SU-DHL-6 (cell line): ENCODE measurements at regions not wholly inside any gene's neighbourhood (a gene's known extent, or its start where the extent isn't known, plus 50 kb on each side); places are given as distances from the start of the nearest gene placed in this dataset.

ENCODE experiments used
- H2AFZ ChIP-seq: fragments of 200-600 bp; sonication (generic); 2 replicates; pipeline ENCODE4 v1.6.1; 2014; ENCODE audit warnings: low read depth, mild to moderate bottlenecking, moderate library complexity, mixed read lengths, antibody characterized with exemption, low read length; ENCODE audit not compliant: severe bottlenecking
- H3F3A ChIP-seq: fragments of 200-600 bp; shearing (Covaris generic); 2 replicates; pipeline ENCODE4 v1.6.0; 2016; ENCODE audit warnings: antibody characterized with exemption, mild to moderate bottlenecking; ENCODE audit not compliant: insufficient read depth
- H3K27ac ChIP-seq: fragments of 200-600 bp; sonication (generic); 2 replicates; pipeline ENCODE4 v1.5.1; 2016; ENCODE audit warnings: low read depth, mild to moderate bottlenecking, low read length, moderate library complexity, mixed read lengths
- H3K27me3 ChIP-seq: fragments of 200-600 bp; sonication (generic), shearing (Covaris generic); 2 replicates; pipeline ENCODE4 v1.6.0; 2014; ENCODE audit warnings: mild to moderate bottlenecking, low read length
- H3K36me3 ChIP-seq: fragments of 200-600 bp; sonication (generic); 2 replicates; pipeline ENCODE4 v1.6.1; 2014; ENCODE audit warnings: mild to moderate bottlenecking, low read length, mixed read lengths
- H3K4me2 ChIP-seq: fragments of 300-600, 200-600 bp; shearing (Covaris generic), sonication (generic); 2 replicates; pipeline ENCODE4 v1.6.0; 2014; ENCODE audit warnings: low read length, low read depth, mild to moderate bottlenecking; ENCODE audit not compliant: poor library complexity, severe bottlenecking
- H3K4me3 ChIP-seq: fragments of 200-600 bp; sonication (generic); 2 replicates; pipeline ENCODE4 v1.5.1; 2014; ENCODE audit warnings: antibody characterized with exemption, low read length, mild to moderate bottlenecking, mixed read lengths; ENCODE audit not compliant: insufficient read depth, poor library complexity, severe bottlenecking
- H3K79me2 ChIP-seq: fragments of 200-600 bp; sonication (generic); 2 replicates; pipeline ENCODE4 v1.6.1; 2014; ENCODE audit warnings: mild to moderate bottlenecking, low read length, moderate library complexity; ENCODE audit not compliant: insufficient read depth
- H3K9ac ChIP-seq: fragments of 200-600 bp; sonication (generic); 2 replicates; pipeline ENCODE4 v1.7.0; 2014; ENCODE audit warnings: mild to moderate bottlenecking, low read length
- H3K9me2 ChIP-seq: fragments of 200-600 bp; sonication (generic); replicated peaks from 2 replicates; pipeline ENCODE4 v1.6.1; 2014; ENCODE audit warnings: low read length; ENCODE audit not compliant: insufficient read depth
- H3K9me3 ChIP-seq: fragments of 200-600 bp; sonication (generic); 2 replicates; pipeline ENCODE4 v1.6.1; 2014; ENCODE audit warnings: low read length, mixed read lengths; ENCODE audit not compliant: insufficient read depth
- H4K20me1 ChIP-seq: fragments of 200-600 bp; sonication (generic); 2 replicates; pipeline ENCODE4 v1.6.1; 2014; ENCODE audit warnings: low read depth, mild to moderate bottlenecking, antibody characterized with exemption, low read length, moderate library complexity, mixed read lengths
- EZH2phosphoT487 ChIP-seq: fragments of 200-600 bp; sonication (generic), shearing (Covaris generic); conservative IDR thresholded peaks from 2 replicates; pipeline ENCODE4 v1.6.1; 2018; ENCODE audit warnings: mild to moderate bottlenecking, antibody characterized with exemption, low read length, moderate library complexity, mixed read lengths
- TF ChIP-seq, protein P1 (sequence below): fragments of 200-600 bp; sonication (generic); IDR thresholded peaks from one replicate; pipeline ENCODE4 v1.5.1; 2017; ENCODE audit warnings: antibody characterized with exemption, mild to moderate bottlenecking, low read length, moderate library complexity; ENCODE audit not compliant: insufficient read depth, poor library complexity, severe bottlenecking

DNA sequence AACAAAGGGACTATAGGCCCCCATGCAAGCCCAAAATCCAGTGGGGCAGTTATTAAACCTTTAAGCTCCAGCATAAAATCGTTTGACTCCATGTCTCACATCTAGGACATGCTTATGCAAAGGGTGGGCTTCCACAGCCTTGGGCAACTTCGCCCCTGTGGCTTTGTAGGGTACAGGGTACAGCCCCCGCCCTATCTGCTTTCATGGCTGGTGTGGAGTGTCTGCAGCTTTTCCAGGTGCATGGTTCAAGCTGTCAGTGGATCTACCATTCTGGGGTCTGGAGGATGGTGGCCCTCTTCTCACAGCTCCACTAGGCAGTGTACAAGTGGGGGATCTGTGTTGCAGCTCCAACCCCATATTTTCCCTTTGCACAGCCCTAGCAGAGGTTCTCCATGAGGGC lies 559.8 kb upstream of the TECRL start:
- Histone ChIP-seq H3K79me2 (no peaks in the 10 kb centered on the region), H2AFZ (no peak overlapping the region), H3F3A (no peaks in the 10 kb centered on the region), H3K9ac (no peak overlapping the region), H3K9me2 (no peaks in the 10 kb centered on the region), H3K4me2 (no peak overlapping the region), H3K27me3 (no peaks in the 10 kb centered on the region), H3K36me3 (no peaks in the 10 kb centered on the region), H4K20me1 (no peaks in the 10 kb centered on the region), H3K27ac (no peak overlapping the region), H3K4me3 (no peak overlapping the region), H3K9me3 (no peaks in the 10 kb centered on the region)
- TF ChIP-seq, protein P1, sequence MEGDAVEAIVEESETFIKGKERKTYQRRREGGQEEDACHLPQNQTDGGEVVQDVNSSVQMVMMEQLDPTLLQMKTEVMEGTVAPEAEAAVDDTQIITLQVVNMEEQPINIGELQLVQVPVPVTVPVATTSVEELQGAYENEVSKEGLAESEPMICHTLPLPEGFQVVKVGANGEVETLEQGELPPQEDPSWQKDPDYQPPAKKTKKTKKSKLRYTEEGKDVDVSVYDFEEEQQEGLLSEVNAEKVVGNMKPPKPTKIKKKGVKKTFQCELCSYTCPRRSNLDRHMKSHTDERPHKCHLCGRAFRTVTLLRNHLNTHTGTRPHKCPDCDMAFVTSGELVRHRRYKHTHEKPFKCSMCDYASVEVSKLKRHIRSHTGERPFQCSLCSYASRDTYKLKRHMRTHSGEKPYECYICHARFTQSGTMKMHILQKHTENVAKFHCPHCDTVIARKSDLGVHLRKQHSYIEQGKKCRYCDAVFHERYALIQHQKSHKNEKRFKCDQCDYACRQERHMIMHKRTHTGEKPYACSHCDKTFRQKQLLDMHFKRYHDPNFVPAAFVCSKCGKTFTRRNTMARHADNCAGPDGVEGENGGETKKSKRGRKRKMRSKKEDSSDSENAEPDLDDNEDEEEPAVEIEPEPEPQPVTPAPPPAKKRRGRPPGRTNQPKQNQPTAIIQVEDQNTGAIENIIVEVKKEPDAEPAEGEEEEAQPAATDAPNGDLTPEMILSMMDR = no peak
- no peak for TF ChIP-seq EZH2phosphoT487

DNA sequence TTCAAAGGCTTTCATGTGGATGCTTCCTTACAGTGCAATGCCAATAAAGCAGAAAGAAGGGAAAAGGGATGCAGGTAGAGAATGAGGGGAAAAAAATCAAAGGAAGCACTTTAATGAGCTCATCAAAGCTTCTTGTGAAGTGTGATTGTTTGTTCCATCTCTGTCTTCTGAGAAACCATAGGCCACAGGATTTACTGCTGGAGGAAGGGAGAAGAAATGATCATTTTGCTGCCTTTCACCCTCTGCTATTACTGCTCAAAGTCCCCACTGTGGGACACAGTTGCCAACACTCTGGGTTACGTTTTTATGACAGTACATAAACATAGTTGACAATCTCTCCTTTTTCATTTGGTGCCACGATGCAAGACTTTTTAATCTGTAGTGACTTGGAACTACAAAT lies 558.0 kb upstream of the TECRL start:
- Histone ChIP-seq H4K20me1 (no peaks in the 10 kb centered on the region), H3K4me2 (no peak overlapping the region)
- no peak for TF ChIP-seq EZH2phosphoT487
- TF ChIP-seq, protein P1 = no peak

DNA sequence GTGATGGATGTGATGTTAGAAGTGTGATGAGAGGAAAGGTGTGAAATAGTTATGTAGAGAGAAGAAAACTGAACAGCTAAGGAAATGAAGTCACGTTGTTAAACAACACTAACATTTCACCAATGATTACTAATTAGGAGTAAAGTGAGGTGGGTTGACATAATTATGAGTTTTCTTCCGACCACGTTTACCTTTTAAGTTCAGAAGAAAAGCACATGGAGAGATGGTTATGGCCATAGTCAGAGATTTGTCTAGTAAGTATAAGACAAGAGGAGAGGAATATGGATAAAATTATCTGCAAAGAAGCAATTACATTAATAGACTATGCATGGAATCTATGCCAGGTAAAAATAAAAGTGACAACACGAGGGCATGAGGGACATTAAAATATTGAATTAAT lies 551.3 kb upstream of the TECRL start:
- H3K27me3 ChIP-seq = no peaks in the 10 kb centered on the region
- no peak overlapping the region for H3K4me2 ChIP-seq
- H3K79me2 ChIP-seq = no peaks in the 10 kb centered on the region
- H3K4me3 ChIP-seq = no peak overlapping the region
- no peak overlapping the region for H3K9ac ChIP-seq
- no peaks in the 10 kb centered on the region for H3K9me3 ChIP-seq
- TF ChIP-seq, protein P1 = no peak
- H3K36me3 ChIP-seq = no peaks in the 10 kb centered on the region
- no peaks in the 10 kb centered on the region for H3F3A ChIP-seq
- no peak overlapping the region for H3K27ac ChIP-seq
- H3K9me2 ChIP-seq = no peaks in the 10 kb centered on the region
- no peak overlapping the region for H2AFZ ChIP-seq
- no peaks in the 10 kb centered on the region for H4K20me1 ChIP-seq

More for the DNA sequence above, 558.0 kb upstream of the TECRL start:
- Histone ChIP-seq H3K9me3 (no peaks in the 10 kb centered on the region), H3K4me3 (no peak overlapping the region), H3K9ac (no peak overlapping the region), H3K79me2 (no peaks in the 10 kb centered on the region), H3K27ac (no peak overlapping the region), H3K9me2 (no peaks in the 10 kb centered on the region), H3F3A (no peaks in the 10 kb centered on the region), H3K27me3 (no peaks in the 10 kb centered on the region), H3K36me3 (no peaks in the 10 kb centered on the region), H2AFZ (no peak overlapping the region)

DNA sequence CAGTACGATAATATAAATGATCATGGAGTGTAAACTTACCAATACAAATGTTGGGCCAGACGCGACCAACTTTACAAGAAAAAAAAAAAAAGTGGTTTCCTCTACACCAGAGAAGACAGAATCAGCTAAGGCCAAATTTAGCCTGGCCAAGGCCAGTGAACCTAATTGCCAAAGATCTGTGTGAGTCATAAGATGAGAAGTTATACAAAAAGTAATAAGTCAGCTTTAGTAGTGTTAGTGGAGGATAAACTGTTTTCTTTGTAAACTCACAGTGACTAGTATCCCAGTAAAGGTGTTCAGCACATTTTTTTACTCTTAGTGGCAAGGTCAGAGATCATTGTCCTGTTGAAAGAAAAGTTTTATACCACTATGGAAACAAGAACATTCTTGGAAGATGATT lies 531.4 kb upstream of the TECRL start:
- Histone ChIP-seq H3F3A (no peaks in the 10 kb centered on the region), H3K36me3 (no peaks in the 10 kb centered on the region), H3K9me3 (no peaks in the 10 kb centered on the region), H3K79me2 (no peaks in the 10 kb centered on the region), H3K27ac (no peak overlapping the region), H3K27me3 (no peaks in the 10 kb centered on the region), H2AFZ (no peak overlapping the region), H3K4me3 (no peak overlapping the region), H4K20me1 (no peaks in the 10 kb centered on the region), H3K9ac (no peak overlapping the region), H3K9me2 (no peaks in the 10 kb centered on the region), H3K4me2 (no peak overlapping the region)
- TF ChIP-seq, protein P1 = no peak
- TF ChIP-seq EZH2phosphoT487 = no peak
